ENCODE measurements at regions not wholly inside any gene's neighbourhood (a gene's known extent, or its start where the extent isn't known, plus 50 kb on each side); places are given as distances from the start of the nearest gene placed in this dataset.

DNA sequence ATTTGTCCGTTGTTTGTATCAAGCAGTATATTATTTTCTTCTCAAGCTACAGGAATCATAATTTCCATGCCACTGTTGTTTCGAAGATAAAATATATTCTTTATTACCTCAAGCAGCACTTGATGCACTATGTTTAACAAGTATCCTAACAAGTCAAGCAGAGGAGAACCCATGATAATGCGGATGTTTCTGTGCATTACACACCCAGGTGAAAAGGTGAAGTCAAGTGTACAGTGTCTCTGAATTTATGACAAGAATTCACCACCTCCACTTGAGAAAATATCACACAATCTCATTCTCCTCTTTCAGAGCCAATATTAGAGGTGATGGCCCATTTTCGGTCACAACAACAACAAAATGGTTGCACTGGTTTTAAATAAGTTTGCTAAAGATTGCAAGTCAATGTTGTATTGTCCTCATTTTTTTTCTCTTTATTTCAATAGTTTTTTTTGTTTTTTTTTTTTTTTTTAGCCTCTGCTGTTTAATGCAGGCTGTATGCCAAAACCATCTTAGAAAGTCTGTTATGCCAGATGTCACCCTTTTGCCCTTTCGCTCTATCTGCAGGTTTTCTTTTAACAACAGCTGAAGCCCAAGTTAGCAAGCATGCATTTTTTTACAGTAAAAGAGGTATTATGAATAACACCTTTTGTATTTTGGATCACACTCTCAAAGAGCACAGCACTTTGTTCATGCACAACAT is 568.7 kb upstream of the LRRN3 start:
- TF ChIP-seq, protein P1, sequence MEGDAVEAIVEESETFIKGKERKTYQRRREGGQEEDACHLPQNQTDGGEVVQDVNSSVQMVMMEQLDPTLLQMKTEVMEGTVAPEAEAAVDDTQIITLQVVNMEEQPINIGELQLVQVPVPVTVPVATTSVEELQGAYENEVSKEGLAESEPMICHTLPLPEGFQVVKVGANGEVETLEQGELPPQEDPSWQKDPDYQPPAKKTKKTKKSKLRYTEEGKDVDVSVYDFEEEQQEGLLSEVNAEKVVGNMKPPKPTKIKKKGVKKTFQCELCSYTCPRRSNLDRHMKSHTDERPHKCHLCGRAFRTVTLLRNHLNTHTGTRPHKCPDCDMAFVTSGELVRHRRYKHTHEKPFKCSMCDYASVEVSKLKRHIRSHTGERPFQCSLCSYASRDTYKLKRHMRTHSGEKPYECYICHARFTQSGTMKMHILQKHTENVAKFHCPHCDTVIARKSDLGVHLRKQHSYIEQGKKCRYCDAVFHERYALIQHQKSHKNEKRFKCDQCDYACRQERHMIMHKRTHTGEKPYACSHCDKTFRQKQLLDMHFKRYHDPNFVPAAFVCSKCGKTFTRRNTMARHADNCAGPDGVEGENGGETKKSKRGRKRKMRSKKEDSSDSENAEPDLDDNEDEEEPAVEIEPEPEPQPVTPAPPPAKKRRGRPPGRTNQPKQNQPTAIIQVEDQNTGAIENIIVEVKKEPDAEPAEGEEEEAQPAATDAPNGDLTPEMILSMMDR (IDR thresholded peaks at IDR 0.05 in 2 of 3, conservative IDR thresholded peaks at IDR 0.05 in 1 of 3; ENCODE audit: control insufficient read depth in 2 of 3, extremely low read depth in 1 of 3, insufficient read depth in 1 of 3, low read depth in 3 of 3, low read length in 3 of 3), result no peak
- TF ChIP-seq RAD21 (IDR thresholded peaks at IDR 0.05; ENCODE audit: insufficient read depth, low read depth, low read length), result no peak
- TF ChIP-seq STAT3 (IDR thresholded peaks at IDR 0.05; ENCODE audit: low read depth, low read length), result no peak
- no peak for TF ChIP-seq POLR2AphosphoS5 (IDR thresholded peaks at IDR 0.05; ENCODE audit: low read length)
- TF ChIP-seq, protein P2, sequence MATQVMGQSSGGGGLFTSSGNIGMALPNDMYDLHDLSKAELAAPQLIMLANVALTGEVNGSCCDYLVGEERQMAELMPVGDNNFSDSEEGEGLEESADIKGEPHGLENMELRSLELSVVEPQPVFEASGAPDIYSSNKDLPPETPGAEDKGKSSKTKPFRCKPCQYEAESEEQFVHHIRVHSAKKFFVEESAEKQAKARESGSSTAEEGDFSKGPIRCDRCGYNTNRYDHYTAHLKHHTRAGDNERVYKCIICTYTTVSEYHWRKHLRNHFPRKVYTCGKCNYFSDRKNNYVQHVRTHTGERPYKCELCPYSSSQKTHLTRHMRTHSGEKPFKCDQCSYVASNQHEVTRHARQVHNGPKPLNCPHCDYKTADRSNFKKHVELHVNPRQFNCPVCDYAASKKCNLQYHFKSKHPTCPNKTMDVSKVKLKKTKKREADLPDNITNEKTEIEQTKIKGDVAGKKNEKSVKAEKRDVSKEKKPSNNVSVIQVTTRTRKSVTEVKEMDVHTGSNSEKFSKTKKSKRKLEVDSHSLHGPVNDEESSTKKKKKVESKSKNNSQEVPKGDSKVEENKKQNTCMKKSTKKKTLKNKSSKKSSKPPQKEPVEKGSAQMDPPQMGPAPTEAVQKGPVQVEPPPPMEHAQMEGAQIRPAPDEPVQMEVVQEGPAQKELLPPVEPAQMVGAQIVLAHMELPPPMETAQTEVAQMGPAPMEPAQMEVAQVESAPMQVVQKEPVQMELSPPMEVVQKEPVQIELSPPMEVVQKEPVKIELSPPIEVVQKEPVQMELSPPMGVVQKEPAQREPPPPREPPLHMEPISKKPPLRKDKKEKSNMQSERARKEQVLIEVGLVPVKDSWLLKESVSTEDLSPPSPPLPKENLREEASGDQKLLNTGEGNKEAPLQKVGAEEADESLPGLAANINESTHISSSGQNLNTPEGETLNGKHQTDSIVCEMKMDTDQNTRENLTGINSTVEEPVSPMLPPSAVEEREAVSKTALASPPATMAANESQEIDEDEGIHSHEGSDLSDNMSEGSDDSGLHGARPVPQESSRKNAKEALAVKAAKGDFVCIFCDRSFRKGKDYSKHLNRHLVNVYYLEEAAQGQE (IDR thresholded peaks at IDR 0.05; ENCODE audit: low read depth, low read length), result no peak
- no peak for TF ChIP-seq POLR2A (IDR thresholded peaks at IDR 0.05; ENCODE audit: low read depth, low read length)
- TF ChIP-seq ZNF274 (IDR thresholded peaks at IDR 0.05; ENCODE audit: insufficient read depth, insufficient read length), result no peak
- TF ChIP-seq, protein P3, sequence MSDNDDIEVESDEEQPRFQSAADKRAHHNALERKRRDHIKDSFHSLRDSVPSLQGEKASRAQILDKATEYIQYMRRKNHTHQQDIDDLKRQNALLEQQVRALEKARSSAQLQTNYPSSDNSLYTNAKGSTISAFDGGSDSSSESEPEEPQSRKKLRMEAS (IDR thresholded peaks at IDR 0.05; ENCODE audit: low read depth, low read length), result no peak
- TF ChIP-seq CBFB (IDR thresholded peaks at IDR 0.05; ENCODE audit: low read depth), result no peak
- TF ChIP-seq YY1 (IDR thresholded peaks at IDR 0.05; ENCODE audit: low read depth, low read length), result no peak
- no peak for TF ChIP-seq SUZ12 (IDR thresholded peaks at IDR 0.05; ENCODE audit: unreplicated experiment)
